Kidney (tissue), 13 donors: ENCODE measurements at regions not wholly inside any gene's neighbourhood (a gene's known extent, or its start where the extent isn't known, plus 50 kb on each side); places are given as distances from the start of the nearest gene placed in this dataset.

Source experiments
- DNase-seq, 5 donors: peaks; one replicate each; pipeline ENCODE4 v3.0.0-alpha.2; 2013 to 2020
- FAIRE-seq: peaks from 2 replicates; lab custom pipeline; 2012; peaks lifted over from hg19 to GRCh38; lab: Jason Lieb, UNC
- H3K27ac ChIP-seq, 2 donors: one replicate each; pipeline ENCODE4 v1.7.0; 2013; ENCODE audit warnings: low read depth in 2 of 2, low read length in 2 of 2, inconsistent platforms in 1 of 2
- H3K27me3 ChIP-seq: one replicate; pipeline ENCODE4 v1.7.1; 2013; ENCODE audit warnings: low read length, inconsistent platforms; ENCODE audit not compliant: control insufficient read depth, insufficient read depth
- H3K36me3 ChIP-seq, 3 donors: one replicate each; pipeline versions ENCODE4 v1.7.0 to v1.7.1; 2013; ENCODE audit warnings: low read length in 3 of 3, control low read depth in 1 of 3, inconsistent platforms in 1 of 3; ENCODE audit not compliant: insufficient read depth in 3 of 3, control insufficient read depth in 2 of 3
- H3K4me1 ChIP-seq, 3 donors: one replicate each; pipeline versions ENCODE4 v1.7.0 to v1.7.1; 2013; ENCODE audit warnings: low read length in 3 of 3, inconsistent platforms in 1 of 3, low read depth in 1 of 3; ENCODE audit not compliant: control insufficient read depth in 2 of 3, insufficient read depth in 2 of 3
- H3K4me3 ChIP-seq, 3 donors: one replicate each; pipeline versions ENCODE4 v1.7.0 to v1.8.1; 2013; ENCODE audit warnings: low read length in 3 of 3, control low read depth in 1 of 3, inconsistent platforms in 1 of 3
- H3K9ac ChIP-seq, 3 donors: one replicate each; pipeline versions ENCODE4 v1.7.0 to v1.7.1; 2013; ENCODE audit warnings: low read length in 3 of 3, control low read depth in 1 of 3, inconsistent platforms in 1 of 3
- H3K9me3 ChIP-seq, 3 donors: one replicate each; pipeline versions ENCODE4 v1.7.0 to v1.7.1; 2013; ENCODE audit warnings: low read length in 3 of 3, control low read depth in 1 of 3, inconsistent platforms in 1 of 3; ENCODE audit not compliant: control insufficient read depth in 2 of 3, insufficient read depth in 1 of 3
- CTCF ChIP-seq: IDR thresholded peaks from 3 replicates; pipeline ENCODE4 v1.5.1; 2012; ENCODE audit warnings: mild to moderate bottlenecking, moderate library complexity, borderline replicate concordance; ENCODE audit not compliant: insufficient read depth; ENCODE audit errors: extremely low read depth
- intact Hi-C: fragments of 100-400 bp; cut with DNase I; formaldehyde crosslinking; loops from one replicate; pipeline ENCODE4 v1.11.1; 2022
- donor health status: control.
- donor health status: control.
- donor health status: control.
- donor health status: control.
- donor health status: control.
- donor health status: DM: yes; HTN: yes; CAD: no.
- donor health status: Normal renal cell carcinoma (clear cell type).

- no peak overlapping the region for H3K27ac ChIP-seq
- H3K4me1 ChIP-seq: no peaks in the 10 kb centered on the region
- no peak for FAIRE-seq
- DNase-seq: no peak
- no peaks in the 10 kb centered on the region for H3K9me3 ChIP-seq
- no peaks in the 10 kb centered on the region for H3K27me3 ChIP-seq
- no peak for TF ChIP-seq CTCF
- no peak overlapping the region for H3K9ac ChIP-seq
- intact Hi-C loops: no loop called here
- H3K36me3 ChIP-seq: no peaks in the 10 kb centered on the region
- H3K4me3 ChIP-seq: no peak overlapping the region
Observed at GRCh38 chr4:100084892-100085291, 105.4 kb downstream of the DDIT4L start.

- no peak for FAIRE-seq
- intact Hi-C loops: no loop called here
- no peak overlapping the region for H3K9ac ChIP-seq
Observed at GRCh38 chr4:100083289-100083688, 107.0 kb downstream of the DDIT4L start.

GRCh38 chr4:100082852-100083251 lies 107.4 kb downstream of the DDIT4L start:
- no peaks in the 10 kb centered on the region for H3K27me3 ChIP-seq
- H3K9ac ChIP-seq: no peak overlapping the region
- no peak overlapping the region for H3K4me3 ChIP-seq
- DNase-seq (no peak), FAIRE-seq (no peak)
- no peak for TF ChIP-seq CTCF
- H3K27ac ChIP-seq: no peak overlapping the region
- no peaks in the 10 kb centered on the region for H3K4me1 ChIP-seq
- H3K36me3 ChIP-seq: no peaks in the 10 kb centered on the region
- intact Hi-C loops: no loop called here
- H3K9me3 ChIP-seq: no peaks in the 10 kb centered on the region

More at GRCh38 chr4:100083289-100083688, 107.0 kb downstream of the DDIT4L start:
- no peak for DNase-seq
- H3K4me1 ChIP-seq: no peaks in the 10 kb centered on the region
- H3K36me3 ChIP-seq: no peaks in the 10 kb centered on the region
- no peak overlapping the region for H3K4me3 ChIP-seq
- H3K27ac ChIP-seq: no peak overlapping the region
- no peak for TF ChIP-seq CTCF
- no peaks in the 10 kb centered on the region for H3K27me3 ChIP-seq
- no peaks in the 10 kb centered on the region for H3K9me3 ChIP-seq

- Histone ChIP-seq H3K27ac (no peak overlapping the region), H3K4me1 (no peaks in the 10 kb centered on the region), H3K36me3 (no peaks in the 10 kb centered on the region), H3K4me3 (no peak overlapping the region), H3K27me3 (no peaks in the 10 kb centered on the region), H3K9me3 (no peaks in the 10 kb centered on the region), H3K9ac (no peak overlapping the region)
- no peak for TF ChIP-seq CTCF
- DNase-seq: no peak
- FAIRE-seq: no peak
- intact Hi-C loops: no loop called here
Observed at GRCh38 chr4:100081491-100081890, 108.8 kb downstream of the DDIT4L start.
